OCI-LY3 (cell line): ENCODE measurements at regions not wholly inside any gene's neighbourhood (a gene's known extent, or its start where the extent isn't known, plus 50 kb on each side); places are given as distances from the start of the nearest gene placed in this dataset.

Experiments
- CTCF ChIP-seq: fragments of 200-600, 300-600 bp; sonication (generic); IDR thresholded peaks from 2 replicates; pipeline ENCODE4 v1.5.1; 2014; ENCODE audit warnings: antibody characterized with exemption, low read length, low read depth
- EZH2phosphoT487 ChIP-seq: fragments of 200-600 bp; shearing (Covaris generic); IDR thresholded peaks from 2 replicates; pipeline ENCODE4 v1.6.1; 2018; ENCODE audit warnings: antibody characterized with exemption, mixed run types, low read depth

GRCh38 chr5:6112125-6112524 lies 266.2 kb downstream of the MED10 start:
- TF ChIP-seq CTCF (no peak), EZH2phosphoT487 (no peak)
